DOHH2 (cell line): ENCODE measurements at regions not wholly inside any gene's neighbourhood (a gene's known extent, or its start where the extent isn't known, plus 50 kb on each side); places are given as distances from the start of the nearest gene placed in this dataset.

Experiments
- H3F3A ChIP-seq: fragments of 200-600 bp; sonication (generic), shearing (Covaris generic); 2 replicates; pipeline ENCODE4 v1.6.0; 2016; ENCODE audit warnings: antibody characterized with exemption, mild to moderate bottlenecking; ENCODE audit not compliant: control insufficient read depth, insufficient read depth
- H3K27ac ChIP-seq: fragments of 200-600 bp; sonication (generic); 2 replicates; pipeline ENCODE4 v1.5.1; 2014; ENCODE audit warnings: low read depth, mild to moderate bottlenecking, low read length, moderate library complexity
- H3K27me3 ChIP-seq: fragments of 200-600 bp; sonication (generic); 2 replicates; pipeline ENCODE4 v1.6.1; 2014; ENCODE audit warnings: mild to moderate bottlenecking, low read length, mixed read lengths; ENCODE audit not compliant: control insufficient read depth
- H3K36me3 ChIP-seq: fragments of 200-600 bp; sonication (generic); 2 replicates; pipeline ENCODE4 v1.6.1; 2014; ENCODE audit warnings: mild to moderate bottlenecking, low read length, moderate library complexity, mixed read lengths; ENCODE audit not compliant: control insufficient read depth
- H3K4me1 ChIP-seq: fragments of 200-600 bp; sonication (generic); 2 replicates; pipeline ENCODE4 v1.6.1; 2014; ENCODE audit warnings: mild to moderate bottlenecking, low read length, mixed read lengths; ENCODE audit not compliant: control insufficient read depth
- H3K4me2 ChIP-seq: fragments of 200-600 bp; sonication (generic); 2 replicates; pipeline ENCODE4 v1.6.0; 2014; ENCODE audit warnings: mild to moderate bottlenecking, low read length, moderate library complexity
- H3K4me3 ChIP-seq: fragments of 200-600 bp; sonication (generic); 2 replicates; pipeline ENCODE4 v1.5.1; 2014; ENCODE audit warnings: mild to moderate bottlenecking, low read length, mixed read lengths
- H3K79me2 ChIP-seq: fragments of 200-600 bp; sonication (generic); 2 replicates; pipeline ENCODE4 v1.6.1; 2014; ENCODE audit warnings: mild to moderate bottlenecking, low read length, mixed read lengths; ENCODE audit not compliant: control insufficient read depth
- H3K9me2 ChIP-seq: fragments of 200-600 bp; sonication (generic); replicated peaks from 2 replicates; pipeline ENCODE4 v1.6.1; 2014; ENCODE audit warnings: mild to moderate bottlenecking, low read length, mixed read lengths; ENCODE audit not compliant: control insufficient read depth
- H3K9me3 ChIP-seq: fragments of 200-600 bp; sonication (generic); 2 replicates; pipeline ENCODE4 v1.6.1; 2014; ENCODE audit warnings: antibody characterized with exemption, low read length, mixed read lengths; ENCODE audit not compliant: control insufficient read depth, insufficient read depth
- H4K20me1 ChIP-seq: fragments of 200-600 bp; sonication (generic); 2 replicates; pipeline ENCODE4 v1.6.0; 2014; ENCODE audit warnings: low read depth, mild to moderate bottlenecking, antibody characterized with exemption, low read length, moderate library complexity; ENCODE audit not compliant: control insufficient read depth, insufficient read depth
- EZH2phosphoT487 ChIP-seq: fragments of 200-600 bp; sonication (generic); IDR thresholded peaks from 2 replicates; pipeline ENCODE4 v1.6.1; 2017; ENCODE audit warnings: borderline replicate concordance, mild to moderate bottlenecking, antibody characterized with exemption, low read length, moderate library complexity, mixed read lengths
- TF ChIP-seq, protein P1 (sequence below): fragments of 200-600 bp; sonication (generic); IDR thresholded peaks from one replicate; pipeline ENCODE4 v1.5.1; 2014; ENCODE audit warnings: antibody characterized with exemption, mild to moderate bottlenecking, low read depth, low read length; ENCODE audit not compliant: poor library complexity, severe bottlenecking

DNA sequence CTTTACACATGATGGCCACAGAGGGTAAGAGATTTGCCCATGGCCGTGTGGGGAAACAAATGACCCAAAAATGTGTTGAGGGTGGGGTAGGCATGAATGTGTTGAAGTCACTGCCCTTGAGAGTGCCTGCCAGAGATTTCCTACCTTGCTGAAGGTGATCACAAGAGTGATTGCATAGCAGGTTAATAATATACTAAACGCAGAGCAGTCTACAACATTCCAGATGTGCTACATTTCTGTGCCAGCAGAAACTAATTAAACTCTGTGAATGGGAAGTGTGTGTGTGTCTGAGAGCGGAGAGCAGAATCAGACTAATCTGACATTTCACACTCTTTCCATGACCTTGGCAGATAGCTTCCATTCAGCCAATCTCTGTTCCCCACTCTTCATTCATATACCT, 93.3 kb upstream of the CD53 start:
- Histone ChIP-seq H3F3A (no peaks in the 10 kb centered on the region), H3K4me1 (peaks cover 33% of the 10 kb centered on the region), H3K9me3 (no peaks in the 10 kb centered on the region), H3K27ac (no peak overlapping the region), H4K20me1 (no peaks in the 10 kb centered on the region), H3K36me3 (no peaks in the 10 kb centered on the region), H3K79me2 (no peaks in the 10 kb centered on the region), H3K4me3 (no peak overlapping the region), H3K27me3 (no peaks in the 10 kb centered on the region), H3K4me2 (no peak overlapping the region), H3K9me2 (no peaks in the 10 kb centered on the region)
- TF ChIP-seq EZH2phosphoT487 = no peak
- TF ChIP-seq, protein P1, sequence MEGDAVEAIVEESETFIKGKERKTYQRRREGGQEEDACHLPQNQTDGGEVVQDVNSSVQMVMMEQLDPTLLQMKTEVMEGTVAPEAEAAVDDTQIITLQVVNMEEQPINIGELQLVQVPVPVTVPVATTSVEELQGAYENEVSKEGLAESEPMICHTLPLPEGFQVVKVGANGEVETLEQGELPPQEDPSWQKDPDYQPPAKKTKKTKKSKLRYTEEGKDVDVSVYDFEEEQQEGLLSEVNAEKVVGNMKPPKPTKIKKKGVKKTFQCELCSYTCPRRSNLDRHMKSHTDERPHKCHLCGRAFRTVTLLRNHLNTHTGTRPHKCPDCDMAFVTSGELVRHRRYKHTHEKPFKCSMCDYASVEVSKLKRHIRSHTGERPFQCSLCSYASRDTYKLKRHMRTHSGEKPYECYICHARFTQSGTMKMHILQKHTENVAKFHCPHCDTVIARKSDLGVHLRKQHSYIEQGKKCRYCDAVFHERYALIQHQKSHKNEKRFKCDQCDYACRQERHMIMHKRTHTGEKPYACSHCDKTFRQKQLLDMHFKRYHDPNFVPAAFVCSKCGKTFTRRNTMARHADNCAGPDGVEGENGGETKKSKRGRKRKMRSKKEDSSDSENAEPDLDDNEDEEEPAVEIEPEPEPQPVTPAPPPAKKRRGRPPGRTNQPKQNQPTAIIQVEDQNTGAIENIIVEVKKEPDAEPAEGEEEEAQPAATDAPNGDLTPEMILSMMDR = no peak

DNA sequence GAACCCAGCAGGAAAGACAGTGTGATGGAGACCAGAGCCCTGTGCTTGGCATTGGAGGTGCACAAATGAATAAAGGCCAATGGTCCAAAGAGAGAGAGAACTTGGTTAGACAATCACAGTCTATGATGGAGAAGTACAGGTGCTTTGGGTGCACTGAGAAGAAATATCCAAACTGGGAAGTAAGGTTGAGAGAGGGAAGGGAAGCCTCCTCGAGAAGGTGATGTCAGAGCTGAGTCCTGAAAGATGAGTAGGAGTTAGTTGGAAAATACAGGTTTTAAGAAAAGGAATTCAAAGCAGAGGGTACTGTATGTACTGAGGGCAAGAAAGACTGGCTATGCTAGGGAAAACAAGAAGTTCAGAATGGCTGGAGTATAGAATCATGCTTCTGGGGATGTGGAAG, 94.1 kb upstream of the CD53 start:
- no peak overlapping the region for H3K4me2 ChIP-seq
- TF ChIP-seq EZH2phosphoT487 = no peak
- TF ChIP-seq, protein P1 = no peak
- no peaks in the 10 kb centered on the region for H3K9me3 ChIP-seq
- no peaks in the 10 kb centered on the region for H3K9me2 ChIP-seq
- no peaks in the 10 kb centered on the region for H3F3A ChIP-seq
- H3K4me1 ChIP-seq = peaks cover 32% of the 10 kb centered on the region
- H3K27ac ChIP-seq = no peak overlapping the region
- H3K27me3 ChIP-seq = no peaks in the 10 kb centered on the region
- no peaks in the 10 kb centered on the region for H3K36me3 ChIP-seq
- no peak overlapping the region for H3K4me3 ChIP-seq
- H4K20me1 ChIP-seq = no peaks in the 10 kb centered on the region
- no peaks in the 10 kb centered on the region for H3K79me2 ChIP-seq

DNA sequence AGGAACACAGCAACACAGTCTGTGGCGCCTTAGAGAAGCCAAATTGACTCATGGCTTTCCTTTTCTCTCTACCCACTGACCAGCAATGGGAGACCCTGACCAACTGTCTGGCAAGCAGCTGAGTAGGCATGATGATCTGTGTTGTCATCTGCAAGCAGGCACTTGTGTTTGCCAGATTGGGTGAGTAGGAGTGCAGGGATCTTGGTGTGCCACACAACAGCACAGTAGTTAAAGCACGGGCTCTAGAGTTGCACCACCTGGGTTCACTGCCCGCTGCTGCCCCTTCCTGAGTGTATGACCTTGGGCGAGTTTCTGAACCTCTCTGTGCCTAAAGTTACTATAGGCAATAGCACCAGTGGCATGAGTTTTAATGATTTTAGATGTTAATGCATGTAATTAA, 95.7 kb upstream of the CD53 start:
- Histone ChIP-seq H3K27me3 (no peaks in the 10 kb centered on the region), H3K4me1 (peaks cover 37% of the 10 kb centered on the region), H4K20me1 (no peaks in the 10 kb centered on the region), H3K36me3 (no peaks in the 10 kb centered on the region), H3F3A (no peaks in the 10 kb centered on the region), H3K9me2 (no peaks in the 10 kb centered on the region), H3K27ac (no peak overlapping the region), H3K9me3 (no peaks in the 10 kb centered on the region), H3K4me3 (no peak overlapping the region), H3K4me2 (no peak overlapping the region), H3K79me2 (no peaks in the 10 kb centered on the region)
- no peak for TF ChIP-seq EZH2phosphoT487
- TF ChIP-seq, protein P1 = no peak

DNA sequence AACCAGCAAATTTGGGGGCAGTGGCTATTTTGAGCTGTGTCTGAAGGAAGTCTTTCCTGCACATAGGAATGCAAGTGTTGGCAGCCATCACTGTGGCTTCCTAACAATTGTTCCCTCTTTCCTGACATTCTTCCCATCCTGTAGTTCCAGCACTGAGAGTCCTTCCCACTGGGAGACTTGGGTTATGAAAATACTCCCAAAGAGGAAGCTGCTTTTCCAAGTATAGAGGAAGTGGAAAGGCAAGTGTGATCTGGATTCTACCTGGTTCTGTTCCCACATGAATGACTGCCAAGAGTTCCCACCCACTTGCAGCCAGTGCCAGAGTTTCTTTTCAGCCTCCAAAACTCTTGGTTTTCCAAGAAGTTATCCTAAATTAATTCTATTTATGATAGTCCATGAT, 98.5 kb upstream of the CD53 start:
- Histone ChIP-seq H3K79me2 (no peaks in the 10 kb centered on the region), H3K9me2 (no peaks in the 10 kb centered on the region), H3K4me1 (peaks cover 51% of the 10 kb centered on the region), H4K20me1 (no peaks in the 10 kb centered on the region), H3K4me3 (no peak overlapping the region), H3K36me3 (no peaks in the 10 kb centered on the region), H3K27me3 (no peaks in the 10 kb centered on the region), H3F3A (no peaks in the 10 kb centered on the region), H3K4me2 (no peak overlapping the region), H3K9me3 (no peaks in the 10 kb centered on the region), H3K27ac (no peak overlapping the region)
- no peak for TF ChIP-seq EZH2phosphoT487
- TF ChIP-seq, protein P1 = no peak
